K562 (cell line): ENCODE measurements at regions not wholly inside any gene's neighbourhood (a gene's known extent, or its start where the extent isn't known, plus 50 kb on each side); places are given as distances from the start of the nearest gene placed in this dataset.

Source experiments
- ATAC-seq: fragments of 200-7000 bp; cut with Tn5 transposase; 3 replicates; pipeline ENCODE4 v1.9.1; 2020; ENCODE audit warnings: moderate library complexity
- BruUV-seq: library from RNA; stranded (reverse); fragments of 400-500 nt; replicated peaks from 2 replicates; lab custom pipeline; 2021; lab: Mats Ljungman, UMichigan
- CTCF ChIA-PET: fragments of 300-600 bp; formaldehyde crosslinking; extraction: SDS; loops from one replicate; lab custom pipeline; 2021; ENCODE audit warnings: low intra/inter-chr PET ratio; lab: Yijun Ruan, JAX
- POLR2A ChIA-PET: fragments of 300-600, 350-650 bp; sonication (Branson Sonifier 250); formaldehyde crosslinking; extraction: SDS; loops from one replicate; lab custom pipeline; 2021; ENCODE audit warnings: antibody characterized with exemption, inconsistent platforms; lab: Yijun Ruan, JAX
- DNase-seq, 4 experiments: peaks; one replicate each; pipeline versions ENCODE4 v3.0.0 to v3.0.0-alpha.2; 2011 to 2018; ENCODE audit warnings: low spot score in 3 of 4, mixed read lengths in 3 of 4; ENCODE audit errors: extremely low read depth in 1 of 4
- FAIRE-seq: peaks from 2 replicates; lab custom pipeline; 2011; peaks lifted over from hg19 to GRCh38; lab: Jason Lieb, UNC
- H2AFZ ChIP-seq: 2 replicates; pipeline ENCODE4 v1.6.0; 2011; ENCODE audit warnings: low read depth, low read length, control low read depth, inconsistent platforms
- H3K27ac ChIP-seq: fragments of 200-600 bp; 3 replicates; pipeline ENCODE4 v1.8.0; 2011; ENCODE audit warnings: low read depth, mild to moderate bottlenecking, control low read depth, inconsistent platforms, low read length, moderate library complexity, mixed read lengths; ENCODE audit errors: extremely low read depth
- H3K27me3 ChIP-seq, 2 experiments: fragments of 300-600 bp in 1 of 2; 2 replicates in 1 of 2; 3 replicates in 1 of 2; pipeline versions ENCODE4 v1.6.0 to v1.8.0; 2011; ENCODE audit warnings: inconsistent platforms in 2 of 2, low read length in 2 of 2, mild to moderate bottlenecking in 1 of 2, mixed read lengths in 1 of 2, moderate library complexity in 1 of 2; ENCODE audit not compliant: control insufficient read depth in 2 of 2, insufficient read depth in 2 of 2
- H3K36me3 ChIP-seq: fragments of 300-600 bp; 3 replicates; pipeline ENCODE4 v1.8.0; 2011; ENCODE audit warnings: mild to moderate bottlenecking, low read length, inconsistent platforms; ENCODE audit not compliant: control insufficient read depth, insufficient read depth
- H3K4me1 ChIP-seq, 2 experiments: fragments of 200-600 bp in 1 of 2; replicated peaks in 1 of 2; 2 replicates in 1 of 2; 3 replicates in 1 of 2; pipeline versions ENCODE4 v1.5.1 to v1.8.0; 2011; ENCODE audit warnings: inconsistent platforms in 2 of 2, low read length in 2 of 2, mild to moderate bottlenecking in 1 of 2, mixed read lengths in 1 of 2, moderate library complexity in 1 of 2; ENCODE audit not compliant: control insufficient read depth in 2 of 2, insufficient read depth in 2 of 2
- H3K4me2 ChIP-seq: 2 replicates; pipeline ENCODE4 v1.6.1; 2011; ENCODE audit warnings: low read length, control low read depth, inconsistent platforms, mixed read lengths; ENCODE audit not compliant: insufficient read depth
- H3K4me3 ChIP-seq: fragments of 200-600 bp; sonication (generic), shearing (Covaris generic); 2 replicates; pipeline ENCODE4 v1.5.1; 2016; ENCODE audit warnings: control low read depth, inconsistent platforms
- H3K79me2 ChIP-seq: fragments of 200-600 bp; 3 replicates; pipeline ENCODE4 v1.8.0; 2011; ENCODE audit warnings: low read length, inconsistent platforms; ENCODE audit not compliant: control insufficient read depth, insufficient read depth
- H3K9ac ChIP-seq, 2 experiments: 2 replicates each; pipeline versions ENCODE4 v1.6.0 to v1.6.1; 2011; ENCODE audit warnings: low read depth in 2 of 2, low read length in 2 of 2, control low read depth in 1 of 2, inconsistent platforms in 1 of 2, mild to moderate bottlenecking in 1 of 2, mixed read lengths in 1 of 2; ENCODE audit not compliant: insufficient read depth in 1 of 2
- H3K9me1 ChIP-seq: one replicate; pipeline ENCODE4 v1.6.0; 2011; ENCODE audit warnings: inconsistent platforms, mild to moderate bottlenecking, low read length, moderate library complexity; ENCODE audit not compliant: control insufficient read depth, insufficient read depth
- H3K9me3 ChIP-seq: replicated peaks from 2 replicates; pipeline ENCODE4 v1.5.1; 2011; ENCODE audit warnings: low read depth, low read length, inconsistent platforms; ENCODE audit not compliant: control insufficient read depth, insufficient read depth
- H4K20me1 ChIP-seq: replicated peaks from 2 replicates; pipeline ENCODE4 v1.6.1; 2011; ENCODE audit warnings: low read length, inconsistent platforms, mixed read lengths; ENCODE audit not compliant: control insufficient read depth, insufficient read depth
- CEBPB ChIP-seq: fragments of 450-650 bp; IDR thresholded peaks from 2 replicates; pipeline ENCODE4 v1.6.1; 2016; ENCODE audit warnings: missing genetic modification characterization, missing compliant biosample characterization
- DEAF1 ChIP-seq: fragments of 450-650 bp; formaldehyde crosslinking; IDR thresholded peaks from 2 replicates; pipeline ENCODE4 v1.4.0; 2020; ENCODE audit warnings: mild to moderate bottlenecking, moderate library complexity
- ELK1 ChIP-seq: sonication (generic); formaldehyde crosslinking; IDR thresholded peaks from 2 replicates; pipeline ENCODE4 v1.8.1; 2022; ENCODE audit warnings: missing genetic modification reagents
- GTF2B ChIP-seq: IDR thresholded peaks from 2 replicates; pipeline ENCODE4 v1.6.1; 2011; ENCODE audit not compliant: insufficient read length; ENCODE audit errors: extremely low read depth
- HDAC2 ChIP-seq: fragments of 450-650 bp; IDR thresholded peaks from 2 replicates; pipeline ENCODE4 v1.6.1; 2016; ENCODE audit warnings: mild to moderate bottlenecking
- NR4A1 ChIP-seq, 2 experiments: fragments of 250-450 bp in 1 of 2; fragments of 450-650 bp in 1 of 2; sonication (Bioruptor Pico) in 1 of 2; IDR thresholded peaks; 2 replicates each; pipeline versions ENCODE4 v1.4.0 to v1.6.1; 2016 to 2020; ENCODE audit warnings: mild to moderate bottlenecking in 2 of 2, missing compliant biosample characterization in 1 of 2, missing genetic modification characterization in 1 of 2, moderate library complexity in 1 of 2
- PCBP1 ChIP-seq: fragments of 200-400 bp; formaldehyde crosslinking; IDR thresholded peaks from 2 replicates; pipeline ENCODE4 v1.6.1; 2018; ENCODE audit warnings: mild to moderate bottlenecking, low read depth, low read length; ENCODE audit not compliant: poor library complexity, severe bottlenecking
- PKNOX1 ChIP-seq: fragments of 450-650 bp; IDR thresholded peaks from 2 replicates; pipeline ENCODE4 v1.6.1; 2016
- THAP12 ChIP-seq: fragments of 250-450 bp; sonication (Bioruptor Pico); IDR thresholded peaks from 2 replicates; pipeline ENCODE4 v1.9.0; 2021; ENCODE audit warnings: mild to moderate bottlenecking, inconsistent platforms
- THRAP3 ChIP-seq: fragments of 450-650 bp; IDR thresholded peaks from 2 replicates; pipeline ENCODE4 v1.6.1; 2016; ENCODE audit warnings: mild to moderate bottlenecking, inconsistent platforms, borderline replicate concordance
- ZFP91 ChIP-seq: sonication (generic); formaldehyde crosslinking; IDR thresholded peaks from 2 replicates; pipeline ENCODE4 v1.8.0; 2022; ENCODE audit warnings: mild to moderate bottlenecking, missing genetic modification reagents
- ZNF436 ChIP-seq: fragments of 250-450, 450-650 bp; sonication (Bioruptor Pico); formaldehyde crosslinking; IDR thresholded peaks from 2 replicates; pipeline ENCODE4 v1.7.0; 2020; ENCODE audit warnings: mild to moderate bottlenecking
- WGBS: fragments of 100-300 bp; shearing (Covaris generic); methylation state at CpG from one replicate; pipeline ENCODE4 v1.1.6; 2016; ENCODE audit warnings: low coverage, mixed read lengths; ENCODE audit not compliant: insufficient coverage; ENCODE audit errors: missing lambda C conversion rate; 5-methylcytosine and 5-hydroxymethylcytosine counted together
- in situ Hi-C: fragments of 300-500 bp; cut with MboI; formaldehyde crosslinking; loops from 4 replicates; pipeline ENCODE4 v1.15.0; 2018; ENCODE audit warnings: inconsistent platforms, mixed read lengths
- intact Hi-C: fragments of 100-400 bp; cut with micrococcal nuclease; formaldehyde crosslinking; loops from 2 replicates; pipeline ENCODE4 v1.14.2; 2022

GRCh38 chr2:126766295-126766968 lies 110.5 kb downstream of the GYPC start:
- no peak overlapping the region for H3K4me2 ChIP-seq
- POLR2A ChIA-PET, result no interaction called here
- H3K36me3 ChIP-seq, result no peaks in the 10 kb centered on the region
- no peak for ATAC-seq
- H2AFZ ChIP-seq, result no peak overlapping the region
- H3K4me1 ChIP-seq, result no peaks in the 10 kb centered on the region
- BruUV-seq, result no TSS peak
- H3K27me3 ChIP-seq, result peaks cover 1 to 5% of the 10 kb centered on the region in 2 experiments; a peak in 2 of 5 replicates
- CTCF ChIA-PET, result no interaction called here
- WGBS, result 0% methylated on average over 6 of the region's 7 CpGs
- no peaks in the 10 kb centered on the region for H3K79me2 ChIP-seq
- no peak overlapping the region for H3K9ac ChIP-seq
- H3K9me1 ChIP-seq, result no peaks in the 10 kb centered on the region
- intact Hi-C loops, result no loop called here
- H3K9me3 ChIP-seq, result no peaks in the 10 kb centered on the region
- in situ Hi-C loops, result no loop called here
- H3K27ac ChIP-seq, result no peak overlapping the region
- no peak for FAIRE-seq
- no peak for DNase-seq
- H4K20me1 ChIP-seq, result no peaks in the 10 kb centered on the region
- no peak overlapping the region for H3K4me3 ChIP-seq
- TF ChIP-seq HDAC2 (no peak), CEBPB (tag) (no peak), ZFP91 (CRISPR knock-in tag) (no peak), THAP12 (CRISPR knock-in tag) (no peak), ELK1 (CRISPR knock-in tag) (no peak), GTF2B (no peak), PKNOX1 (no peak), PCBP1 (no peak), NR4A1 (CRISPR knock-in tag; IDR thresholded peaks at IDR 0.05) (no peak), NR4A1 (tag; IDR thresholded peaks at IDR 0.05) (no peak), DEAF1 (CRISPR knock-in tag) (no peak), ZNF436 (CRISPR knock-in tag) (no peak), THRAP3 (no peak)
